ENCODE measurements at regions not wholly inside any gene's neighbourhood (a gene's known extent, or its start where the extent isn't known, plus 50 kb on each side); places are given as distances from the start of the nearest gene placed in this dataset.

GRCh38 chr16:55252577-55252976, 71.4 kb upstream of the IRX6 start:
- ChIA-PET CTCF (ENCODE audit: low intra/inter-chr PET ratio) (no interaction called here), POLR2A (interaction anchor here (0.6 kb wide), 1 partner anchor 17 kb away, joined by 3 read pairs; no protein-coding TSS in a partner anchor)
- FAIRE-seq (no peak), DNase-seq (ENCODE audit: extremely low read depth in 1 of 4, low spot score in 3 of 4) (no peak), ATAC-seq (no peak)
- in situ Hi-C loops (cut with MboI) (no loop called here), intact Hi-C loops (cut with micrococcal nuclease) (loop anchor here (10.0 kb wide), 1 partner anchor 138 kb away; no protein-coding TSS in a partner anchor)
- no peaks in the 10 kb centered on the region for H3K79me2 ChIP-seq (ENCODE audit: control insufficient read depth, insufficient read depth, low read length)
- H3K9me3 ChIP-seq (replicated peaks; ENCODE audit: control insufficient read depth, insufficient read depth, low read depth, low read length): no peaks in the 10 kb centered on the region
- TF ChIP-seq HNRNPUL1 (IDR thresholded peaks at IDR 0.05; ENCODE audit: low read length): no peak
- no peak for TF ChIP-seq CBFA2T3 (IDR thresholded peaks at IDR 0.05)
- no peak for TF ChIP-seq ZNF668 (CRISPR knock-in tag; IDR thresholded peaks at IDR 0.05)
- TF ChIP-seq SIN3A (IDR thresholded peaks at IDR 0.05; ENCODE audit: borderline replicate concordance in 2 of 2, control insufficient read depth in 1 of 2, low read depth in 2 of 2, low read length in 2 of 2): no peak
- no peak for TF ChIP-seq ADNP (tag; IDR thresholded peaks at IDR 0.05)
- no peak for TF ChIP-seq BRD4 (IDR thresholded peaks at IDR 0.05)
- H3K27me3 ChIP-seq (ENCODE audit: control insufficient read depth in 2 of 2, insufficient read depth in 2 of 2, low read length in 2 of 2): peaks cover 2 to 4% of the 10 kb centered on the region in 2 experiments; a peak in 1 of 5 replicates
- H3K4me3 ChIP-seq: no peak overlapping the region
- no peak overlapping the region for H3K27ac ChIP-seq (ENCODE audit: extremely low read depth, low read depth, low read length)
- H2AFZ ChIP-seq (ENCODE audit: low read depth, low read length): no peak overlapping the region
- no peak overlapping the region for H3K4me2 ChIP-seq (ENCODE audit: insufficient read depth, low read length)
- BruUV-seq (replicated peaks): no TSS peak
- H3K9ac ChIP-seq (ENCODE audit: insufficient read depth in 1 of 2, low read depth in 2 of 2, low read length in 2 of 2): no peak overlapping the region
- H3K36me3 ChIP-seq (ENCODE audit: control insufficient read depth, insufficient read depth, low read length): no peaks in the 10 kb centered on the region
- no peaks in the 10 kb centered on the region; a peak in 1 of 5 replicates for H3K4me1 ChIP-seq (replicated peaks in 1 of 2; ENCODE audit: control insufficient read depth in 2 of 2, insufficient read depth in 2 of 2, low read length in 2 of 2)
- H4K20me1 ChIP-seq (replicated peaks; ENCODE audit: control insufficient read depth, insufficient read depth, low read length): no peaks in the 10 kb centered on the region
- WGBS (ENCODE audit: insufficient coverage, low coverage, missing lambda C conversion rate): 0% methylated on average over 1 of the region's 1 CpG
- no peaks in the 10 kb centered on the region for H3K9me1 ChIP-seq (ENCODE audit: control insufficient read depth, insufficient read depth, low read length)

GRCh38 chr16:55253987-55254386, 70.0 kb upstream of the IRX6 start:
- no TSS peak for BruUV-seq (replicated peaks)
- no peak overlapping the region for H2AFZ ChIP-seq (ENCODE audit: low read depth, low read length)
- H3K27ac ChIP-seq (ENCODE audit: extremely low read depth, low read depth, low read length): no peak overlapping the region
- H3K9me1 ChIP-seq (ENCODE audit: control insufficient read depth, insufficient read depth, low read length): no peaks in the 10 kb centered on the region
- intact Hi-C loops (cut with micrococcal nuclease) (loop anchor here (10.0 kb wide), 1 partner anchor 139 kb away; no protein-coding TSS in a partner anchor), in situ Hi-C loops (cut with MboI) (no loop called here)
- H3K27me3 ChIP-seq (ENCODE audit: control insufficient read depth in 2 of 2, insufficient read depth in 2 of 2, low read length in 2 of 2): peaks cover 2 to 4% of the 10 kb centered on the region in 2 experiments; a peak in 1 of 5 replicates
- no peak overlapping the region for H3K9ac ChIP-seq (ENCODE audit: insufficient read depth in 1 of 2, low read depth in 2 of 2, low read length in 2 of 2)
- H4K20me1 ChIP-seq (replicated peaks; ENCODE audit: control insufficient read depth, insufficient read depth, low read length): no peaks in the 10 kb centered on the region
- H3K9me3 ChIP-seq (replicated peaks; ENCODE audit: control insufficient read depth, insufficient read depth, low read depth, low read length): no peaks in the 10 kb centered on the region
- H3K36me3 ChIP-seq (ENCODE audit: control insufficient read depth, insufficient read depth, low read length): no peaks in the 10 kb centered on the region
- ChIA-PET POLR2A (no interaction called here), CTCF (ENCODE audit: low intra/inter-chr PET ratio) (no interaction called here)
- DNase-seq (ENCODE audit: extremely low read depth in 1 of 4, low spot score in 3 of 4) (no peak), ATAC-seq (no peak), FAIRE-seq (no peak)
- H3K4me1 ChIP-seq (replicated peaks in 1 of 2; ENCODE audit: control insufficient read depth in 2 of 2, insufficient read depth in 2 of 2, low read length in 2 of 2): no peaks in the 10 kb centered on the region; a peak in 1 of 5 replicates
- TF ChIP-seq SMARCC2 (IDR thresholded peaks at IDR 0.05; ENCODE audit: low read depth) (no peak), PHB (CRISPR knock-in tag; IDR thresholded peaks at IDR 0.05) (no peak), ZNF717 (CRISPR knock-in tag; IDR thresholded peaks at IDR 0.05) (no peak), GABPB1 (CRISPR knock-in tag; IDR thresholded peaks at IDR 0.05) (no peak), GABPA (tag; conservative IDR thresholded peaks at IDR 0.05; ENCODE audit: low read depth) (no peak), DLX4 (CRISPR knock-in tag; IDR thresholded peaks at IDR 0.05) (no peak), SNRNP70 (optimal IDR thresholded peaks at IDR 0.05; ENCODE audit: low read depth, low read length) (no peak), ZNF395 (CRISPR knock-in tag; IDR thresholded peaks at IDR 0.05) (no peak), RFX1 (IDR thresholded peaks at IDR 0.05) (no peak), ARID1B (IDR thresholded peaks at IDR 0.05) (no peak)
- no peak overlapping the region for H3K4me2 ChIP-seq (ENCODE audit: insufficient read depth, low read length)
- H3K4me3 ChIP-seq: no peak overlapping the region
- H3K79me2 ChIP-seq (ENCODE audit: control insufficient read depth, insufficient read depth, low read length): no peaks in the 10 kb centered on the region

Data from K562 (cell line).